Liver (tissue), 3 donors: ENCODE measurements at regions not wholly inside any gene's neighbourhood (a gene's known extent, or its start where the extent isn't known, plus 50 kb on each side); places are given as distances from the start of the nearest gene placed in this dataset.

Source experiments
- ATF3 ChIP-seq: IDR thresholded peaks from 2 replicates; pipeline ENCODE4 v1.6.1; 2016; ENCODE audit warnings: antibody characterized with exemption
- CTCF ChIP-seq: fragments of 150-350 bp; IDR thresholded peaks from 2 replicates; pipeline ENCODE4 v1.5.1; 2017; ENCODE audit warnings: improper control_type of control experiment, low read depth, low read length; ENCODE audit not compliant: missing input control
- EGR1 ChIP-seq, 2 donors: IDR thresholded peaks; 2 replicates each; pipeline ENCODE4 v1.6.1; 2016 to 2018; ENCODE audit warnings: antibody characterized with exemption in 2 of 2, low read depth in 2 of 2
- HNF4A ChIP-seq, 2 donors: conservative IDR thresholded peaks; 2 replicates each; pipeline ENCODE4 v1.6.1; 2016; ENCODE audit warnings: antibody characterized with exemption in 2 of 2, mild to moderate bottlenecking in 2 of 2
- HNF4G ChIP-seq: IDR thresholded peaks from 2 replicates; pipeline ENCODE4 v1.6.1; 2016; ENCODE audit warnings: antibody characterized with exemption
- JUND ChIP-seq, 2 donors: IDR thresholded peaks; 2 replicates each; pipeline ENCODE4 v1.6.1; 2016; ENCODE audit warnings: antibody characterized with exemption in 2 of 2
- MAX ChIP-seq: IDR thresholded peaks from 2 replicates; pipeline ENCODE4 v1.6.1; 2016; ENCODE audit warnings: antibody characterized with exemption
- RAD21 ChIP-seq, 2 donors: IDR thresholded peaks; 2 replicates each; pipeline ENCODE4 v1.6.1; 2016; ENCODE audit warnings: antibody characterized with exemption in 2 of 2, mild to moderate bottlenecking in 2 of 2
- REST ChIP-seq: IDR thresholded peaks from 2 replicates; pipeline ENCODE4 v1.6.1; 2016; ENCODE audit warnings: antibody characterized with exemption, mild to moderate bottlenecking
- RXRA ChIP-seq, 2 donors: IDR thresholded peaks; 2 replicates each; pipeline ENCODE4 v1.6.1; 2017 to 2018; ENCODE audit warnings: antibody characterized with exemption in 2 of 2, mild to moderate bottlenecking in 1 of 2
- SP1 ChIP-seq: IDR thresholded peaks from 2 replicates; pipeline ENCODE4 v1.6.1; 2018; ENCODE audit warnings: antibody characterized with exemption, mild to moderate bottlenecking
- TAF1 ChIP-seq: conservative IDR thresholded peaks from 2 replicates; pipeline ENCODE4 v1.6.1; 2016; ENCODE audit warnings: antibody characterized with exemption, mild to moderate bottlenecking
- YY1 ChIP-seq: IDR thresholded peaks from 2 replicates; pipeline ENCODE4 v1.6.1; 2016; ENCODE audit warnings: antibody characterized with exemption, mild to moderate bottlenecking
- ZBTB33 ChIP-seq: IDR thresholded peaks from 2 replicates; pipeline ENCODE4 v1.6.1; 2016; ENCODE audit warnings: antibody characterized with exemption
- donor health status: healthy.
- donor health status: healthy.

GRCh38 chr7:34569975-34570699, 87.9 kb upstream of the NPSR1 start:
- no peak for TF ChIP-seq CTCF
- TF ChIP-seq TAF1 = no peak
- TF ChIP-seq REST = no peak
- no peak for TF ChIP-seq EGR1 (IDR thresholded peaks at IDR 0.05; ENCODE audit: low read depth in 2 of 2)
- TF ChIP-seq ATF3 = no peak
- no peak for TF ChIP-seq RAD21 (IDR thresholded peaks at IDR 0.05)
- no peak for TF ChIP-seq SP1
- TF ChIP-seq ZBTB33 = no peak
- no peak for TF ChIP-seq JUND (IDR thresholded peaks at IDR 0.05)
- TF ChIP-seq HNF4A (conservative IDR thresholded peaks at IDR 0.05) = no peak
- TF ChIP-seq MAX = no peak
- no peak for TF ChIP-seq HNF4G
- TF ChIP-seq YY1 = no peak
- no peak for TF ChIP-seq RXRA (IDR thresholded peaks at IDR 0.05)
